Aorta (tissue), 5 donors: ENCODE measurements at regions not wholly inside any gene's neighbourhood (a gene's known extent, or its start where the extent isn't known, plus 50 kb on each side); places are given as distances from the start of the nearest gene placed in this dataset.

Experiments used
- ATAC-seq: fragments of 200-7000 bp; cut with Tn5 transposase; one replicate; pipeline ENCODE4 v1.9.1; 2022; ENCODE audit warnings: moderate library complexity; ENCODE audit not compliant: low FRiP score
- DNase-seq, 2 donors: peaks; one replicate each; pipeline ENCODE4 v3.0.0-alpha.2; 2020
- H3K27ac ChIP-seq, 2 donors: one replicate each; pipeline ENCODE4 v1.5.1; 2013; ENCODE audit warnings: low read length in 2 of 2, mild to moderate bottlenecking in 2 of 2, moderate library complexity in 2 of 2, control low read depth in 1 of 2, inconsistent platforms in 1 of 2, low read depth in 1 of 2
- H3K27me3 ChIP-seq, 2 donors: one replicate each; pipeline ENCODE4 v1.6.1; 2013; ENCODE audit warnings: control low read depth in 1 of 2, low read length in 1 of 2, mild to moderate bottlenecking in 1 of 2, moderate library complexity in 1 of 2; ENCODE audit not compliant: insufficient read depth in 2 of 2, control insufficient read depth in 1 of 2
- H3K36me3 ChIP-seq, 2 donors: one replicate each; pipeline ENCODE4 v1.6.1; 2013; ENCODE audit warnings: control low read depth in 1 of 2, low read length in 1 of 2, mild to moderate bottlenecking in 1 of 2; ENCODE audit not compliant: insufficient read depth in 2 of 2, control insufficient read depth in 1 of 2
- H3K4me1 ChIP-seq, 2 donors: one replicate each; pipeline ENCODE4 v1.6.1; 2013; ENCODE audit warnings: low read length in 2 of 2, control low read depth in 1 of 2, mild to moderate bottlenecking in 1 of 2, moderate library complexity in 1 of 2; ENCODE audit not compliant: insufficient read depth in 2 of 2, control insufficient read depth in 1 of 2
- H3K4me3 ChIP-seq, 2 donors: one replicate each; pipeline ENCODE4 v1.5.1; 2013; ENCODE audit warnings: low read length in 2 of 2, control low read depth in 1 of 2, mild to moderate bottlenecking in 1 of 2
- H3K9me3 ChIP-seq: one replicate; pipeline ENCODE4 v1.6.1; 2013; ENCODE audit warnings: mild to moderate bottlenecking, low read length; ENCODE audit not compliant: control insufficient read depth
- WGBS, 2 donors: extraction: QIAGEN DNeasy Blood & Tissue Kit; methylation state at CpG; one replicate each; pipeline ENCODE4 v1.1.7; 2013; 5-methylcytosine and 5-hydroxymethylcytosine counted together
- intact Hi-C, 2 donors: fragments of 100-400 bp; cut with DNase I; formaldehyde crosslinking; loops; one replicate each; pipeline versions ENCODE4 v1.14.2 to v1.15.0; 2022
- donor health status: healthy with polysubstance abuse.
- donor health status: Bipolar disorder and iron deficiency.
- donor health status: DM: no; HTN: no; CAD: no.
- donor health status: DM: no; HTN: no; CAD: no.
- donor health status: DM: yes; HTN: yes; CAD: no.

DNA sequence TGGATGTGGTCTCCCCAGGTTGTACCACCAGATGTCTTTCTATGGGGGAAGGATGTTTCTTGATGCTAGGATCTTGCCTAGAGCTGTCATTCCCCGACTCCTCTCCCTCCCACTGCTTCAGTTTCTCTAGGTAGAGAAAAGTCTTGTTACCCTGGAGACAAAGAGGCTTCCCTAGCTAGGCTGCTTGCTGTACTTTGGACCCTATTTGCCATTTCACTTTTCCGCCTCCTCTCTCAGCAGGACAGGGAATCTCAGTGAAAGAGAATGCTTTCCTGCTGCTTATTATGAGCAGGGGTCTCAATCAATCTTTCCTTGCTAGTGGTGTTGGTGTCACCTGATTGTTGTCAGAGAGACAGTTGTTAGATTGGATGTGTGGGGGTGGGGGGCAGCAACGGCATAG, 818.8 kb upstream of the GYPC start:
- H3K4me3 ChIP-seq: no peak overlapping the region
- ATAC-seq (no peak), DNase-seq (no peak)
- WGBS, 2 donors: 31 to 35% methylated on average over 3 of the region's 3 CpGs
- no peak overlapping the region for H3K27ac ChIP-seq
- no peaks in the 10 kb centered on the region for H3K4me1 ChIP-seq
- H3K9me3 ChIP-seq: no peaks in the 10 kb centered on the region
- no peaks in the 10 kb centered on the region for H3K36me3 ChIP-seq
- H3K27me3 ChIP-seq: no peaks in the 10 kb centered on the region
- intact Hi-C loops: no loop called here

DNA sequence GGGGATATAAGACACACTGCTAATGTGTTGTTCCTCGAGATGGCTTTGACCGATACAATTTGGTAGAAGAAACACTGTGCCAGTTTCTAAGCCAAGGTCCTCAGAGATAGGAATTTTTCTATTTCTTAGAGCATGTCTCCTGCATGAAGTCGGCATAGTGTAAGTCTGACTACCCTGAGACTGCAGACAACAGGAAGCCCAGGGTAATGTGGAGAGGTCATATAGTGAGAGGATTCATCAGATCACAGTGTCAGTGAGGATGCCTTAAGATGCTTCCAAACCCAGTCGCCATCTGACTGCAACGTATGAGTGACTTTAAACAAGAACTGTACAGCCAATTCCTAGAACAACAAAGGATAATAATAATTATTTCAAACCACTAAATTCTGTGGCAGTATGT, 818.3 kb upstream of the GYPC start:
- H3K36me3 ChIP-seq: no peaks in the 10 kb centered on the region
- 57 to 67% methylated on average over 5 of the region's 5 CpGs for WGBS, 2 donors
- no peak overlapping the region for H3K27ac ChIP-seq
- DNase-seq (no peak), ATAC-seq (no peak)
- no peaks in the 10 kb centered on the region for H3K27me3 ChIP-seq
- H3K4me1 ChIP-seq: no peaks in the 10 kb centered on the region
- H3K4me3 ChIP-seq: no peak overlapping the region
- intact Hi-C loops: no loop called here
- H3K9me3 ChIP-seq: no peaks in the 10 kb centered on the region

DNA sequence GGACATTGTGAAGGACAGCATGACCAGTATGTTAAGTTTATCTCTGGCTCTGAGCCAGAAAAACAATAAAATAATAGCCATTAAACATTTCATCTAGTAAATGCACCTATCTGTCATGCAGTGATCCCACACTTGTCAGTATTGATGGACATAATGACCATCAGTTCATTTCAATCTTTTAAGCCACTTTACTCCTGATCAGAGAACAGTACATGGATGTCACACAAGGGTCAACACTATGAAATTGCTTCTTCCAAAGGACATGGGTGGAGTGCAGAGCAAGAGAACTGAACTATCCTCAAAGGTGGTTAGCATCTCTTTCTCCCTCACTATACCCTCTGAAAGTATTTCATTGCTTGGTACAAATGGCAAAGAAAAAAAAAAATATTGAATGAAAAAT, 816.0 kb upstream of the GYPC start:
- ATAC-seq (no peak), DNase-seq (no peak)
- Histone ChIP-seq H3K4me3 (no peak overlapping the region), H3K27ac (no peak overlapping the region), H3K36me3 (no peaks in the 10 kb centered on the region), H3K4me1 (no peaks in the 10 kb centered on the region), H3K9me3 (peaks cover 3% of the 10 kb centered on the region), H3K27me3 (no peaks in the 10 kb centered on the region)
- intact Hi-C loops: no loop called here

DNA sequence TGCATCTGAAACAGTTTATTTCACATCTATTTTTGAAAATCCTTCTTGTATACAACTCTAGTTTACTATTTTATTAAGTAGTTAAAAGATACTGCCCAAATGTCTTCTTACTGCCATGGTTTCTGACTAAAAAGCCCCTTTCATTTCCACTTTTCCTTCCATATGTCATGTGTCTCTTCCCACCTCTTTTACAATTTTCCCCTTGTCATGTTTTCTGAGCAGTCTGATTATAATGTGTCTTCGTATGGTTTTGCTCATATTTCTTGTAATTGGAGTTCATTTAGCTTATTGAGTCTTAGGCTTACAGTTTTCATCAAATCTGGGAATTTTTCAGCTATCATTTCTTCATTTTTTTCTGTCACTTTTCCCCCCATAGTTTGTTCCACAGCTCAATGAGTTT, 813.9 kb upstream of the GYPC start:
- Histone ChIP-seq H3K9me3 (peaks cover 3% of the 10 kb centered on the region), H3K4me3 (no peak overlapping the region), H3K27ac (no peak overlapping the region), H3K36me3 (no peaks in the 10 kb centered on the region), H3K4me1 (no peaks in the 10 kb centered on the region), H3K27me3 (no peaks in the 10 kb centered on the region)
- ATAC-seq (no peak), DNase-seq (no peak)
- WGBS, 2 donors: 69% methylated on average over 1 of the region's 1 CpG
- intact Hi-C loops: no loop called here

DNA sequence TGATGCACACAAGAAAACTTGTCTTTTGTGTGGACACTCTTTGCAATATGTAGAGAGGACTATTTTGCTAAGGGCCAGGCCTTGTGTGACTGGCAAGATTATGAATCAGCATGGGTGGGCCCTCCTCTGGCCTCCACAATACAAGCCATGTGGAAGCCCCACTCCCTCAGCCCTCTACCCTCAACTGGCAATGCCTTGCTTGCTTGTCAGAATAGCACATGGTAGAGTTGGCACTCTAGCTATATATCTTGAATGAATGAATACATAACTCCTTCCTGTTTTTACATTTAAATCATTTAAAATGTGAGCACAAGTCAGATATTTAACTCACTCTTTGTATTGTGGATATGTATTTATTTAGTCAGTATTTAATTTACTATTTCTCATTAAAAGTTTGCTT, 805.4 kb upstream of the GYPC start:
- DNase-seq (no peak), ATAC-seq (no peak)
- Histone ChIP-seq H3K9me3 (no peaks in the 10 kb centered on the region), H3K4me1 (no peaks in the 10 kb centered on the region), H3K4me3 (no peak overlapping the region), H3K36me3 (no peaks in the 10 kb centered on the region), H3K27ac (no peak overlapping the region), H3K27me3 (no peaks in the 10 kb centered on the region)
- intact Hi-C loops: no loop called here

DNA sequence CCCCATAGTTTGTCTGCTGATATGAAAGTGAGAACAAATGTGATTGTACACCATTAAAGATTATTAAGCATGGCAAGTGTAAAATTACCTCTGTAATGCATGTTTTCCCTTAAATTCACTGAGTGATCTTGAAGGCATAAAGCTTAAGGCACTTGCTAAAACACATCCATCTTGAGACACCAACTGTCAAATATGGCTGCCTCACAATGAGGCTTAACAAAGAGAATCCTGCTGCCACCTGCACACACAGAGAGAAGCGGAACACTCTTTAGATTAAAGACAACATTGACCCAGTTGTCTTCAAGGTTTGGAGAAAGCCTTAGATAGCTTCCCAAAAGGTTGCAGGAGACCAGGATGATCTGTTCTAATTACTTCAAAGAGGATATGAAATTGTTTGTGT, 803.6 kb upstream of the GYPC start:
- WGBS, 2 donors: 94 to 95% methylated on average over 1 of the region's 1 CpG
- ATAC-seq (no peak), DNase-seq (no peak)
- H3K27ac ChIP-seq: no peak overlapping the region
- H3K36me3 ChIP-seq: no peaks in the 10 kb centered on the region
- no peak overlapping the region for H3K4me3 ChIP-seq
- intact Hi-C loops: no loop called here
- H3K9me3 ChIP-seq: no peaks in the 10 kb centered on the region
- H3K27me3 ChIP-seq: no peaks in the 10 kb centered on the region
- H3K4me1 ChIP-seq: no peaks in the 10 kb centered on the region

DNA sequence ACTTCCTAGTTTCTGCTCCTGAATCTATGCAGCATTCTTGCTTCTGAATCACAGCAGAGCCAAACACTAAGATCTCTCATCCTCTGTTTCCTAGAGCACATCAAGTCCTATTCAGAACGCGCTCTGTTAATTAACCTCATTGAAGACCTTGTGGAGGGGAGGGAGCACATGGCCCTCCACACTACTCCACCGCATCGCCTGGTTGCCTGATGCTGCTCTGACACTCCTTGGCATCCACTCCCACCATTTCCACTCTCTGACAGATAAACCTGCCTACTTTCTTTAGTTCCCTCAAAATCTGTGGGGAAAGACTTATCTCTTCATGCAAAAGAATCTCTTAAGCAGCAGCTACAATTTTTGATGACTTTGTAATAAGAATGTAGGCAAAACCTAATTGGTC, 802.3 kb upstream of the GYPC start:
- DNase-seq (no peak), ATAC-seq (no peak)
- Histone ChIP-seq H3K9me3 (no peaks in the 10 kb centered on the region), H3K36me3 (no peaks in the 10 kb centered on the region), H3K4me3 (no peak overlapping the region), H3K4me1 (no peaks in the 10 kb centered on the region), H3K27ac (no peak overlapping the region), H3K27me3 (no peaks in the 10 kb centered on the region)
- 93 to 95% methylated on average over 4 of the region's 4 CpGs for WGBS, 2 donors
- intact Hi-C loops: no loop called here

DNA sequence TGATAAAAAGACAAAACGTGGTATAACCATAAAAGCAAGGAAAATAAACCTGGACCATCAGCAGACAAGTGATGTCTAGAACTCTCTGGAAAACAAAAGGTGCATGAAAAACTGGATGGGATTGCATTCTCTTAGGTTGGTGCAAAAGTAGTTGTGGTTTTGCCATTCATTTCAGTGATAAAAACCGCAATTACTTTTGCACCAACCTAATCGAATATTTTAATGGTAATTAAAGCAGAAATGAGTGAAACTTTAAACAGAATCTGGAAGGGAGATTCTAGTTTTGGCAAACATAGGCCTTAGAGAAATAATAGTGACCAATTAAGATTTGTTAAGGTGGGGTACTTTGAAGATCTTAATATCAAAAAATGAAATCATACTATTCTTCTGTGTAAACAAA, 800.8 kb upstream of the GYPC start:
- DNase-seq (no peak), ATAC-seq (no peak)
- intact Hi-C loops: no loop called here
- Histone ChIP-seq H3K4me1 (no peaks in the 10 kb centered on the region), H3K4me3 (no peak overlapping the region), H3K9me3 (no peaks in the 10 kb centered on the region), H3K36me3 (no peaks in the 10 kb centered on the region), H3K27me3 (no peaks in the 10 kb centered on the region), H3K27ac (no peak overlapping the region)
- 73 to 74% methylated on average over 3 of the region's 3 CpGs for WGBS, 2 donors

DNA sequence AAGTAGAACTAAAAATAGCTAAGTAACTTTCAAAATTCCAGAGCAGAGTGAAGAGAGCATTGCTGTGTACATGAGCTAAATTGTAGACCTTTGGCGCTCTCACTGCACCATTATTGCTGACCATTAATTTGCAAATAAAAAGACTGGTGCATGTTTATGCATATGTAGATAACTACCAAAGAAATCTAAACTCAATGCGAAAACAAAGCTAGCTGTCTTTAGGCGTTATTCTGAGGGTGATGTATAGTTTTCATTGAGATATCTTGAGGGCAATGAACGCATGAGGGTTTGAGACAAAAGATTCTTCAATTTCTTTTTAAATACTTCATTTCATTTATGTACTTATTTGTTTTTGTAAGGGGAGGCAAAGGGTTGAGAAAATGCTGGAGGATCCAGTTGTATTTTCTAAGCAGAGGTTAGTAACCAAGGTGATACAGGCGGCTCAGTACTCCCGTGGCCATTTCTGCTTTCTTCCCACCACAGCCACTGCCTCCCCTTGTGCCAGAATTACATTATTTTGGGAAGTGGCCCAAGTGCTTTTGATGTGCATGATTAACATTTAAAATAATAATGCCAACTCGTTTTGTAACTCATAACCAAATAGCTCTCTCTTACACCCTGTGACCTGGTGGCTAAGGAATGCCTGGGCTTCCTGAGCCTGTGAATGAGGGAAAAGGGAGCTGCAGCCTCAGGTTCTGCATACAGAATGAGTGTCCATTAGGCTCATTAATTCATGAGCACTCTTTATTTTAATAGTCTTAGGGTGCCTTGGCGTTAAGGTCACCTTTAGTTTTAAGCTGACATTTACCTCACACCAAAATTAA, 797.8 kb upstream of the GYPC start:
- no peak for ATAC-seq
- intact Hi-C loops: no loop called here

More for the DNA sequence above, 797.8 kb upstream of the GYPC start:
- DNase-seq: no peak
- no peaks in the 10 kb centered on the region for H3K27me3 ChIP-seq
- H3K36me3 ChIP-seq: no peaks in the 10 kb centered on the region
- 38 to 41% methylated on average over 8 of the region's 8 CpGs for WGBS, 2 donors
- no peaks in the 10 kb centered on the region for H3K9me3 ChIP-seq
- no peak overlapping the region for H3K4me3 ChIP-seq
- no peak overlapping the region for H3K27ac ChIP-seq
- H3K4me1 ChIP-seq: no peaks in the 10 kb centered on the region
